GM23248 (cell line): ENCODE measurements at regions not wholly inside any gene's neighbourhood (a gene's known extent, or its start where the extent isn't known, plus 50 kb on each side); places are given as distances from the start of the nearest gene placed in this dataset.

Experiments used
- EZH2 ChIP-seq: fragments of 200-600 bp; sonication (generic); IDR thresholded peaks from 2 replicates; pipeline ENCODE4 v1.6.1; 2018; ENCODE audit warnings: antibody characterized with exemption, mild to moderate bottlenecking; ENCODE audit not compliant: insufficient read depth, poor library complexity, severe bottlenecking
- EZH2phosphoT487 ChIP-seq: fragments of 200-600 bp; sonication (generic); IDR thresholded peaks from 2 replicates; pipeline ENCODE4 v1.6.1; 2018; ENCODE audit warnings: antibody characterized with exemption, moderate library complexity, mild to moderate bottlenecking, low read depth; ENCODE audit not compliant: insufficient read depth

DNA sequence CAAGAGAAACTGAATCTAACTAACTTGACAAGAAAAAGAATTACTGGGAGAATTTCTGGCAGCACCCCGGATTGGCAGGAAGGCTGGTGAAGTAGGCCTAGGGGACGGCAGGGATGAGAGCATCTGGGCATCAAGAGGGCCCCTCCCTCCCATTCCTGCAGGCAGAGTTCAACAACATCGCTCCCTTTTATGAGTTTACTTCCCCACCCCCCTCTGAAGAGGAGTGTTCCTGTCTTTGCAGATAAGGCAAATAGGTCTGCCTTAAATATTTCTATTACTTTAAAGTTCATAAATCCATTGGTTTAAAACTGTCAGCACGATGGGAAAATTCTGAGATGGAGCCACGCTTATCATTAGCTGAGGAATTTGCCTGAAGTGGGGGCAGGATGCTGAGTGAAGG lies 168.7 kb downstream of the TBX5 start:
- TF ChIP-seq EZH2, result no peak
- TF ChIP-seq EZH2phosphoT487, result no peak
